GM12891 (cell line): ENCODE measurements at regions not wholly inside any gene's neighbourhood (a gene's known extent, or its start where the extent isn't known, plus 50 kb on each side); places are given as distances from the start of the nearest gene placed in this dataset.

Experiments used
- PAX5 ChIP-seq: IDR thresholded peaks from 2 replicates; pipeline ENCODE4 v1.6.1; 2011; ENCODE audit warnings: low read length, moderate library complexity, mild to moderate bottlenecking; ENCODE audit not compliant: insufficient read depth, severe bottlenecking
- POLR2A ChIP-seq: IDR thresholded peaks from 2 replicates; pipeline ENCODE4 v1.6.1; 2011; ENCODE audit warnings: low read depth, low read length, control low read depth
- POLR2AphosphoS5 ChIP-seq: IDR thresholded peaks from 2 replicates; pipeline ENCODE4 v1.6.1; 2011; ENCODE audit warnings: low read depth, low read length, control low read depth
- SPI1 ChIP-seq: IDR thresholded peaks from 2 replicates; pipeline ENCODE4 v1.6.1; 2011; ENCODE audit warnings: low read depth, low read length, control low read depth
- TAF1 ChIP-seq: IDR thresholded peaks from 2 replicates; pipeline ENCODE4 v1.6.1; 2011; ENCODE audit warnings: low read depth, low read length, control low read depth

- TF ChIP-seq TAF1, result no peak
- TF ChIP-seq SPI1, result no peak
- TF ChIP-seq POLR2A, result no peak
- TF ChIP-seq PAX5, result no peak
- no peak for TF ChIP-seq POLR2AphosphoS5
These were observed 270.0 kb upstream of the CDH19 start for GRCh38 chr18:66873899-66874298.
